Progenitor cell of endocrine pancreas (in vitro differentiated cells): ENCODE measurements at regions not wholly inside any gene's neighbourhood (a gene's known extent, or its start where the extent isn't known, plus 50 kb on each side); places are given as distances from the start of the nearest gene placed in this dataset.

Experiments used
- DNase-seq: peaks from one replicate; pipeline ENCODE4 v3.0.0; 2021; ENCODE audit warnings: low spot score; ENCODE audit not compliant: unreplicated experiment
- H3K27ac Mint-ChIP-seq: 2 replicates; pipeline ENCODE4 v1.8.0; 2021; ENCODE audit warnings: mild to moderate bottlenecking, moderate library complexity, mixed read lengths
- H3K27me3 Mint-ChIP-seq: 2 replicates; pipeline ENCODE4 v1.8.0; 2021; ENCODE audit warnings: mixed read lengths
- H3K36me3 Mint-ChIP-seq: 2 replicates; pipeline ENCODE4 v1.8.0; 2022; ENCODE audit warnings: mixed read lengths; ENCODE audit not compliant: insufficient read depth
- H3K4me1 Mint-ChIP-seq: 2 replicates; pipeline ENCODE4 v1.8.0; 2021; ENCODE audit warnings: low read depth, mixed read lengths
- H3K4me3 Mint-ChIP-seq: 2 replicates; pipeline ENCODE4 v1.8.0; 2021; ENCODE audit warnings: low read depth, mild to moderate bottlenecking, moderate library complexity, mixed read lengths
- H3K9me3 Mint-ChIP-seq: 2 replicates; pipeline ENCODE4 v1.8.0; 2021; ENCODE audit warnings: low read depth, mixed read lengths
- CTCF ChIP-seq: fragments of 200-600 bp; sonication (generic); IDR thresholded peaks from one replicate; pipeline ENCODE4 v1.5.0; 2021; ENCODE audit warnings: antibody characterized with exemption, mild to moderate bottlenecking; ENCODE audit not compliant: unreplicated experiment

- no peak overlapping the region for H3K27ac Mint-ChIP-seq
- no peak for DNase-seq
- no peaks in the 10 kb centered on the region for H3K4me1 Mint-ChIP-seq
- H3K9me3 Mint-ChIP-seq: no peaks in the 10 kb centered on the region
- H3K4me3 Mint-ChIP-seq: no peak overlapping the region
- H3K27me3 Mint-ChIP-seq: no peaks in the 10 kb centered on the region
- no peak for TF ChIP-seq CTCF
- H3K36me3 Mint-ChIP-seq: no peaks in the 10 kb centered on the region
Observed at GRCh38 chr4:61085534-61085933, 114.6 kb upstream of the ADGRL3 start.

- Mint-ChIP-seq H3K27me3 (no peaks in the 10 kb centered on the region), H3K27ac (no peak overlapping the region), H3K4me3 (no peak overlapping the region), H3K9me3 (no peaks in the 10 kb centered on the region), H3K4me1 (no peaks in the 10 kb centered on the region), H3K36me3 (no peaks in the 10 kb centered on the region)
- no peak for TF ChIP-seq CTCF
- no peak for DNase-seq
Observed at GRCh38 chr4:61086357-61086756, 113.8 kb upstream of the ADGRL3 start.

GRCh38 chr4:61086979-61087378 is 113.1 kb upstream of the ADGRL3 start:
- no peaks in the 10 kb centered on the region for H3K27me3 Mint-ChIP-seq
- no peak for DNase-seq
- H3K36me3 Mint-ChIP-seq: no peaks in the 10 kb centered on the region
- H3K4me1 Mint-ChIP-seq: no peaks in the 10 kb centered on the region
- no peak overlapping the region for H3K27ac Mint-ChIP-seq
- no peak for TF ChIP-seq CTCF
- H3K4me3 Mint-ChIP-seq: no peak overlapping the region
- no peaks in the 10 kb centered on the region for H3K9me3 Mint-ChIP-seq

- no peaks in the 10 kb centered on the region for H3K9me3 Mint-ChIP-seq
- no peak overlapping the region for H3K27ac Mint-ChIP-seq
- DNase-seq: no peak
- no peaks in the 10 kb centered on the region for H3K36me3 Mint-ChIP-seq
- TF ChIP-seq CTCF: no peak
- H3K4me3 Mint-ChIP-seq: no peak overlapping the region
- H3K4me1 Mint-ChIP-seq: no peaks in the 10 kb centered on the region
- no peaks in the 10 kb centered on the region for H3K27me3 Mint-ChIP-seq
Observed at GRCh38 chr4:61094854-61095598, 105.1 kb upstream of the ADGRL3 start.

DNA sequence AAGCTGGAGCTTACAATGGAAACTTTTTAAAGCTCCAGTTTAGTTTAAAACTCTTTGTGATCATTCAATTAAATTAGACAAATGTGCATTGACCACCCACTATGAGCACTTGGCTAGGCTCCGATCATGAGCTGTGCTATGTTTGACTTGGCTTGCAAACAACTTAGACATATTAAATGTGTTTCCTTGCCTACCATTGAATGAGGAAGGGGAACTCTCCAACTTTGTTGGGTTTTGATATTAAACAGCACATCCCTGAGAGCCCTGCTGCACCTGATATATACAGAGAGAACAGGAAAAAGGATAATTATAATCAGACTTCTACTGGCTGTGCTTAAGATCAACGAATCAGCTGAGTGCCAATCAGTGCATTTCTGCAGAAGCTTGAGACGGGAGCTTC is 71.4 kb upstream of the ADGRL3 start:
- H3K27me3 Mint-ChIP-seq: no peaks in the 10 kb centered on the region
- H3K36me3 Mint-ChIP-seq: no peaks in the 10 kb centered on the region
- H3K27ac Mint-ChIP-seq: no peak overlapping the region
- DNase-seq: no peak
- no peak for TF ChIP-seq CTCF
- H3K4me3 Mint-ChIP-seq: no peak overlapping the region
- H3K9me3 Mint-ChIP-seq: no peaks in the 10 kb centered on the region
- no peaks in the 10 kb centered on the region for H3K4me1 Mint-ChIP-seq
